Endothelial cell of umbilical vein (primary cell): ENCODE measurements at regions not wholly inside any gene's neighbourhood (a gene's known extent, or its start where the extent isn't known, plus 50 kb on each side); places are given as distances from the start of the nearest gene placed in this dataset.

Source experiments
- BruUV-seq: library from RNA; stranded (reverse); fragments of 400-500 nt; replicated peaks from 2 replicates; lab custom pipeline; 2021; lab: Mats Ljungman, UMichigan
- CTCF ChIA-PET: fragments of 300-600, 350-600 bp; sonication (Branson Sonifier 250); formaldehyde crosslinking; loops from one replicate; lab custom pipeline; 2021; ENCODE audit warnings: antibody characterized with exemption, inconsistent platforms; lab: Charles Lee
- POLR2A ChIA-PET: fragments of 300-600, 350-600 bp; sonication (Branson Sonifier 250); formaldehyde crosslinking; loops from one replicate; lab custom pipeline; 2021; ENCODE audit warnings: antibody characterized with exemption, inconsistent platforms; lab: Charles Lee
- DNase-seq: peaks from one replicate; pipeline ENCODE4 v3.0.0-alpha.2; 2011; ENCODE audit warnings: low read depth, low spot score
- FAIRE-seq: peaks from 2 replicates; lab custom pipeline; 2011; peaks lifted over from hg19 to GRCh38; lab: Jason Lieb, UNC
- H2AFZ ChIP-seq: 2 replicates; pipeline ENCODE4 v1.6.0; 2012; ENCODE audit warnings: low read depth, low read length, control low read depth, inconsistent platforms
- H3K27ac ChIP-seq: 2 replicates; pipeline ENCODE4 v1.5.1; 2011; ENCODE audit warnings: low read depth, mild to moderate bottlenecking, control low read depth, low read length, moderate library complexity; ENCODE audit not compliant: insufficient read depth
- H3K27me3 ChIP-seq, 2 experiments: 2 replicates each; pipeline versions ENCODE4 v1.6.0 to v1.6.1; 2011; ENCODE audit warnings: low read length in 2 of 2, mixed read lengths in 1 of 2; ENCODE audit not compliant: control insufficient read depth in 2 of 2, insufficient read depth in 2 of 2
- H3K36me3 ChIP-seq, 2 experiments: 2 replicates in 1 of 2; 3 replicates in 1 of 2; pipeline ENCODE4 v1.5.1; 2011; ENCODE audit warnings: low read length in 2 of 2, mild to moderate bottlenecking in 1 of 2, moderate library complexity in 1 of 2; ENCODE audit not compliant: control insufficient read depth in 2 of 2, insufficient read depth in 2 of 2; ENCODE audit errors: extremely low read depth in 1 of 2
- H3K4me1 ChIP-seq: 3 replicates; pipeline ENCODE4 v1.5.1; 2011; ENCODE audit warnings: mild to moderate bottlenecking, low read length; ENCODE audit not compliant: control insufficient read depth, insufficient read depth; ENCODE audit errors: extremely low read depth
- H3K4me2 ChIP-seq: 2 replicates; pipeline ENCODE4 v1.6.1; 2011; ENCODE audit warnings: low read length, control low read depth, mixed read lengths; ENCODE audit not compliant: insufficient read depth
- H3K4me3 ChIP-seq, 3 experiments: fragments of 200-600 bp in 1 of 3; sonication (generic), shearing (Covaris generic) in 1 of 3; replicated peaks in 1 of 3; 2 replicates each; pipeline ENCODE4 v1.5.1; 2011 to 2016; ENCODE audit warnings: control low read depth in 3 of 3, low read length in 3 of 3, mild to moderate bottlenecking in 2 of 3, inconsistent platforms in 1 of 3, low read depth in 1 of 3, moderate library complexity in 1 of 3; ENCODE audit not compliant: insufficient read depth in 1 of 3
- H3K79me2 ChIP-seq: 2 replicates; pipeline ENCODE4 v1.6.0; 2012; ENCODE audit warnings: low read length, inconsistent platforms; ENCODE audit not compliant: control insufficient read depth, insufficient read depth
- H3K9ac ChIP-seq: replicated peaks from 2 replicates; pipeline ENCODE3; 2011; ENCODE audit warnings: low read length, control low read depth; ENCODE audit not compliant: insufficient read depth; ENCODE audit errors: extremely low read depth
- H3K9me1 ChIP-seq: replicated peaks from 3 replicates; pipeline ENCODE4 v1.6.0; 2011; ENCODE audit warnings: mild to moderate bottlenecking, low read length; ENCODE audit not compliant: control insufficient read depth, insufficient read depth; ENCODE audit errors: extremely low read depth
- H3K9me3 ChIP-seq: replicated peaks from 2 replicates; pipeline ENCODE4 v1.5.1; 2012; ENCODE audit warnings: low read length, inconsistent platforms; ENCODE audit not compliant: control insufficient read depth, insufficient read depth
- H4K20me1 ChIP-seq: replicated peaks from 2 replicates; pipeline ENCODE3; 2011; ENCODE audit warnings: mild to moderate bottlenecking, low read length; ENCODE audit not compliant: control insufficient read depth, insufficient read depth; ENCODE audit errors: extremely low read depth
- CTCF ChIP-seq, 2 donors: IDR thresholded peaks; 1 replicate in 1 of 2; 2 replicates in 1 of 2; pipeline ENCODE4 v1.5.1; 2011; ENCODE audit warnings: low read length in 2 of 2, mild to moderate bottlenecking in 2 of 2, moderate library complexity in 2 of 2, control low read depth in 1 of 2, inconsistent platforms in 1 of 2, low read depth in 1 of 2; ENCODE audit not compliant: insufficient read depth in 1 of 2; ENCODE audit errors: extremely low read depth in 1 of 2
- EZH2 ChIP-seq: IDR thresholded peaks from 2 replicates; pipeline ENCODE4 v1.6.1; 2012; ENCODE audit warnings: borderline replicate concordance, low read depth, mild to moderate bottlenecking, moderate library complexity, low read length, inconsistent platforms; ENCODE audit not compliant: severe bottlenecking
- FOS ChIP-seq: IDR thresholded peaks from 2 replicates; pipeline ENCODE4 v1.6.1; 2011; ENCODE audit warnings: mild to moderate bottlenecking, low read length, moderate library complexity, borderline replicate concordance; ENCODE audit not compliant: insufficient read depth
- GATA2 ChIP-seq: IDR thresholded peaks from 2 replicates; pipeline ENCODE4 v1.7.0; 2011; ENCODE audit warnings: low read depth, mild to moderate bottlenecking, moderate library complexity, mixed read lengths, low read length; ENCODE audit not compliant: insufficient read length, insufficient read depth
- JUN ChIP-seq: IDR thresholded peaks from 2 replicates; pipeline ENCODE4 v1.6.1; 2011; ENCODE audit warnings: borderline replicate concordance, low read depth; ENCODE audit not compliant: insufficient read length, insufficient read depth
- MAX ChIP-seq: IDR thresholded peaks from 2 replicates; pipeline ENCODE4 v1.6.1; 2011; ENCODE audit not compliant: insufficient read depth, insufficient read length
- MYC ChIP-seq: IDR thresholded peaks from one replicate; pipeline ENCODE4 v1.6.1; 2011; ENCODE audit warnings: mild to moderate bottlenecking, low read depth, low read length
- POLR2A ChIP-seq: IDR thresholded peaks from 2 replicates; pipeline ENCODE4 v1.6.1; 2012; ENCODE audit warnings: low read depth, mild to moderate bottlenecking, control low read depth, low read length
- POLR2AphosphoS5 ChIP-seq: IDR thresholded peaks from 2 replicates; pipeline ENCODE4 v1.6.1; 2012; ENCODE audit warnings: low read depth, mild to moderate bottlenecking, control low read depth, low read length, moderate library complexity; ENCODE audit not compliant: insufficient read depth
- dilution Hi-C: fragments of 300-500 bp; cut with MboI; formaldehyde crosslinking; loops from one replicate; pipeline ENCODE4 v1.15.0; 2019; ENCODE audit warnings: low sequenced_read_pairs; ENCODE audit not compliant: extremely low pct_ligation_motif_present
- intact Hi-C: fragments of 100-400 bp; cut with micrococcal nuclease; formaldehyde crosslinking; loops from one replicate; pipeline ENCODE4 v1.10.0; 2022

GRCh38 chr10:2410049-2410448 is 657.3 kb upstream of the PFKP start:
- no peak overlapping the region for H2AFZ ChIP-seq
- intact Hi-C loops, result no loop called here
- no peaks in the 10 kb centered on the region for H3K79me2 ChIP-seq
- H3K4me2 ChIP-seq, result no peak overlapping the region
- H3K9me1 ChIP-seq, result no peaks in the 10 kb centered on the region
- H4K20me1 ChIP-seq, result no peaks in the 10 kb centered on the region
- H3K27me3 ChIP-seq, result no peaks in the 10 kb centered on the region
- H3K4me1 ChIP-seq, result no peaks in the 10 kb centered on the region
- dilution Hi-C loops, result no loop called here
- no peak for TF ChIP-seq EZH2
- no peak for TF ChIP-seq FOS
- TF ChIP-seq MAX, result no peak
- no peak for TF ChIP-seq CTCF (IDR thresholded peaks at IDR 0.05; ENCODE audit: extremely low read depth in 1 of 2, insufficient read depth in 1 of 2, low read depth in 1 of 2, low read length in 2 of 2)
- TF ChIP-seq MYC, result no peak
- no peak for TF ChIP-seq POLR2AphosphoS5
- TF ChIP-seq JUN, result no peak
- TF ChIP-seq POLR2A, result no peak
- no peak for TF ChIP-seq GATA2
- no peak overlapping the region for H3K9ac ChIP-seq
- H3K36me3 ChIP-seq, result no peaks in the 10 kb centered on the region
- peaks cover 2% of the 10 kb centered on the region for H3K9me3 ChIP-seq
- no peak overlapping the region for H3K4me3 ChIP-seq
- ChIA-PET CTCF (no interaction called here), POLR2A (no interaction called here)
- no peak overlapping the region for H3K27ac ChIP-seq
- no TSS peak for BruUV-seq
- no peak for DNase-seq
- FAIRE-seq, result no peak
